Esophagus muscularis mucosa (tissue), 3 donors: ENCODE measurements at regions not wholly inside any gene's neighbourhood (a gene's known extent, or its start where the extent isn't known, plus 50 kb on each side); places are given as distances from the start of the nearest gene placed in this dataset.

Source experiments
- POLR2A ChIP-seq: fragments of 450-650 bp; IDR thresholded peaks from one replicate; pipeline ENCODE4 v1.6.1; 2017; ENCODE audit warnings: antibody characterized with exemption, moderate library complexity, mild to moderate bottlenecking, low read depth
- POLR2AphosphoS5 ChIP-seq, 2 donors: sonication (generic); formaldehyde crosslinking; IDR thresholded peaks; one replicate each; pipeline ENCODE4 v1.6.1; 2017; ENCODE audit warnings: antibody characterized with exemption in 2 of 2
- TF ChIP-seq, protein P1 (sequence below), 3 experiments: fragments of 200-600 bp in 2 of 3; fragments of 450-650 bp in 1 of 3; sonication (generic) in 2 of 3; IDR thresholded peaks; one replicate each; pipeline ENCODE4 v1.5.1; 2017 to 2019; ENCODE audit warnings: antibody characterized with exemption in 3 of 3, mild to moderate bottlenecking in 2 of 3, moderate library complexity in 1 of 3

- TF ChIP-seq, protein P1, sequence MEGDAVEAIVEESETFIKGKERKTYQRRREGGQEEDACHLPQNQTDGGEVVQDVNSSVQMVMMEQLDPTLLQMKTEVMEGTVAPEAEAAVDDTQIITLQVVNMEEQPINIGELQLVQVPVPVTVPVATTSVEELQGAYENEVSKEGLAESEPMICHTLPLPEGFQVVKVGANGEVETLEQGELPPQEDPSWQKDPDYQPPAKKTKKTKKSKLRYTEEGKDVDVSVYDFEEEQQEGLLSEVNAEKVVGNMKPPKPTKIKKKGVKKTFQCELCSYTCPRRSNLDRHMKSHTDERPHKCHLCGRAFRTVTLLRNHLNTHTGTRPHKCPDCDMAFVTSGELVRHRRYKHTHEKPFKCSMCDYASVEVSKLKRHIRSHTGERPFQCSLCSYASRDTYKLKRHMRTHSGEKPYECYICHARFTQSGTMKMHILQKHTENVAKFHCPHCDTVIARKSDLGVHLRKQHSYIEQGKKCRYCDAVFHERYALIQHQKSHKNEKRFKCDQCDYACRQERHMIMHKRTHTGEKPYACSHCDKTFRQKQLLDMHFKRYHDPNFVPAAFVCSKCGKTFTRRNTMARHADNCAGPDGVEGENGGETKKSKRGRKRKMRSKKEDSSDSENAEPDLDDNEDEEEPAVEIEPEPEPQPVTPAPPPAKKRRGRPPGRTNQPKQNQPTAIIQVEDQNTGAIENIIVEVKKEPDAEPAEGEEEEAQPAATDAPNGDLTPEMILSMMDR (IDR thresholded peaks at IDR 0.05), result no peak
- TF ChIP-seq POLR2AphosphoS5 (IDR thresholded peaks at IDR 0.05), result no peak
- no peak for TF ChIP-seq POLR2A
Observed at GRCh38 chr15:46685096-46685495, 1032.2 kb upstream of the SEMA6D start.
